GM21529 (cell line): ENCODE measurements at regions not wholly inside any gene's neighbourhood (a gene's known extent, or its start where the extent isn't known, plus 50 kb on each side); places are given as distances from the start of the nearest gene placed in this dataset.

ENCODE experiments used
- ATAC-seq: cut with Tn5 transposase; IDR thresholded peaks from one replicate; pipeline ENCODE4 v1.9.1; 2021; ENCODE audit not compliant: unreplicated experiment

- no peak for ATAC-seq
Observed at GRCh38 chr4:3364634-3365314, 72.0 kb downstream of the RGS12 start.

- no peak for ATAC-seq
Observed at GRCh38 chr4:3365326-3365725, 72.5 kb downstream of the RGS12 start.

GRCh38 chr4:3365871-3366842 lies 73.3 kb downstream of the RGS12 start:
- no peak for ATAC-seq

GRCh38 chr4:3366893-3367775 lies 74.3 kb downstream of the RGS12 start:
- ATAC-seq = no peak

- no peak for ATAC-seq
Observed at GRCh38 chr4:3367866-3368265, 73.9 kb upstream of the HGFAC start.

- no peak for ATAC-seq
Observed at GRCh38 chr4:3368334-3368733, 73.4 kb upstream of the HGFAC start.

- no peak for ATAC-seq
Observed at GRCh38 chr4:3368841-3369760, 72.7 kb upstream of the HGFAC start.

GRCh38 chr4:3369781-3370674 lies 71.7 kb upstream of the HGFAC start:
- no peak for ATAC-seq

GRCh38 chr4:3371033-3372001 lies 70.5 kb upstream of the HGFAC start:
- ATAC-seq = no peak

- ATAC-seq = no peak
Observed at GRCh38 chr4:3372264-3372932, 69.4 kb upstream of the HGFAC start.

GRCh38 chr4:3372933-3373465 lies 68.8 kb upstream of the HGFAC start:
- ATAC-seq = no peak

GRCh38 chr4:3373468-3373867 lies 68.3 kb upstream of the HGFAC start:
- no peak for ATAC-seq

- ATAC-seq = no peak
Observed at GRCh38 chr4:3374011-3374645, 67.6 kb upstream of the HGFAC start.

GRCh38 chr4:3374667-3375066 lies 67.1 kb upstream of the HGFAC start:
- no peak for ATAC-seq

GRCh38 chr4:3375688-3376087 lies 66.1 kb upstream of the HGFAC start:
- ATAC-seq = no peak

GRCh38 chr4:3376266-3376665 lies 65.5 kb upstream of the HGFAC start:
- ATAC-seq = no peak

GRCh38 chr4:3377557-3377956 lies 64.2 kb upstream of the HGFAC start:
- no peak for ATAC-seq
